ENCODE measurements at regions not wholly inside any gene's neighbourhood (a gene's known extent, or its start where the extent isn't known, plus 50 kb on each side); places are given as distances from the start of the nearest gene placed in this dataset.

- intact Hi-C loops (cut with DNase I), result no loop called here
- Histone ChIP-seq H3K36me3 (no peaks in the 10 kb centered on the region), H3K4me3 (no peak overlapping the region), H3K27ac (no peak overlapping the region), H3K27me3 (no peaks in the 10 kb centered on the region), H3K4me1 (peaks cover 0 to 5% (median 0%) of the 10 kb centered on the region in 12 donors), H3K9me3 (no peaks in the 10 kb centered on the region)
- DNase-seq (no peak), ATAC-seq (no peak)
- no peak for TF ChIP-seq POLR2A (IDR thresholded peaks at IDR 0.05)
- TF ChIP-seq CTCF (IDR thresholded peaks at IDR 0.05), result no peak
Observed at GRCh38 chr2:200127848-200128247, 172.5 kb downstream of the MAIP1 start.

- Histone ChIP-seq H3K36me3 (no peaks in the 10 kb centered on the region), H3K9me3 (no peaks in the 10 kb centered on the region), H3K27ac (no peak overlapping the region), H3K4me3 (no peak overlapping the region), H3K27me3 (no peaks in the 10 kb centered on the region), H3K4me1 (peaks cover 0 to 5% (median 0%) of the 10 kb centered on the region in 12 donors)
- ATAC-seq, result no peak
- WGBS, 4 donors, result 87 to 93% (median 89%) methylated on average over 5 of the region's 5 CpGs
- DNase-seq, result no peak
- TF ChIP-seq POLR2A (IDR thresholded peaks at IDR 0.05) (no peak), CTCF (IDR thresholded peaks at IDR 0.05) (no peak)
- intact Hi-C loops (cut with DNase I), result no loop called here
Observed at GRCh38 chr2:200128296-200128695, 172.9 kb downstream of the MAIP1 start.

GRCh38 chr2:200129721-200130462, 174.5 kb downstream of the MAIP1 start:
- 88 to 93% (median 90%) methylated on average over 2 of the region's 2 CpGs for WGBS, 4 donors
- intact Hi-C loops (cut with DNase I), result no loop called here
- no peak for ATAC-seq
- H3K4me3 ChIP-seq, result no peak overlapping the region
- H3K27ac ChIP-seq, result no peak overlapping the region
- H3K4me1 ChIP-seq, result peaks cover 0 to 5% (median 0%) of the 10 kb centered on the region in 12 donors
- no peaks in the 10 kb centered on the region for H3K27me3 ChIP-seq
- no peak for TF ChIP-seq CTCF (IDR thresholded peaks at IDR 0.05)
- TF ChIP-seq POLR2A (IDR thresholded peaks at IDR 0.05), result no peak
- H3K9me3 ChIP-seq, result peaks cover 0 to 5% (median 0%) of the 10 kb centered on the region in 12 donors
- H3K36me3 ChIP-seq, result no peaks in the 10 kb centered on the region
- DNase-seq, result no peak

- Histone ChIP-seq H3K36me3 (no peaks in the 10 kb centered on the region), H3K27me3 (no peaks in the 10 kb centered on the region), H3K27ac (no peak overlapping the region), H3K9me3 (peaks cover 0 to 5% (median 0%) of the 10 kb centered on the region in 12 donors), H3K4me3 (no peak overlapping the region), H3K4me1 (peaks cover 0 to 2% (median 0%) of the 10 kb centered on the region in 12 donors)
- ATAC-seq (peak in 1 of 4 donors; percentile 90), DNase-seq (peak in 1 of 5 donors; percentile 29)
- WGBS, 4 donors, result 49 to 54% (median 51%) methylated on average over 5 of the region's 5 CpGs
- intact Hi-C loops (cut with DNase I), result no loop called here
- no peak for TF ChIP-seq POLR2A (IDR thresholded peaks at IDR 0.05)
- TF ChIP-seq CTCF (IDR thresholded peaks at IDR 0.05), result no peak
Observed at GRCh38 chr2:200130762-200131166, 175.4 kb downstream of the MAIP1 start.
